GM23338 (cell line): ENCODE measurements at regions not wholly inside any gene's neighbourhood (a gene's known extent, or its start where the extent isn't known, plus 50 kb on each side); places are given as distances from the start of the nearest gene placed in this dataset.

Experiments
- EZH2 ChIP-seq: fragments of 200-600 bp; sonication (generic); IDR thresholded peaks from one replicate; pipeline ENCODE4 v1.8.0; 2017; ENCODE audit warnings: antibody characterized with exemption, mild to moderate bottlenecking, low read depth; ENCODE audit not compliant: unreplicated experiment
- EZH2phosphoT487 ChIP-seq: fragments of 200-600 bp; sonication (generic); IDR thresholded peaks from one replicate; pipeline ENCODE4 v1.8.1; 2018; ENCODE audit warnings: antibody characterized with exemption; ENCODE audit not compliant: unreplicated experiment
- POLR2AphosphoS5 ChIP-seq: IDR thresholded peaks from 2 replicates; pipeline ENCODE4 v1.6.1; 2016; ENCODE audit warnings: antibody characterized with exemption, low read depth
- TF ChIP-seq, protein P1 (sequence below), 2 experiments: fragments of 200-600 bp in 1 of 2; sonication (generic) in 1 of 2; conservative IDR thresholded peaks; 2 replicates each; pipeline versions ENCODE4 v1.5.1 to v1.6.1; 2016 to 2017; ENCODE audit warnings: antibody characterized with exemption in 2 of 2, low read depth in 2 of 2, mild to moderate bottlenecking in 2 of 2, moderate library complexity in 1 of 2

GRCh38 chr10:76700241-76700640 lies 937.4 kb downstream of the KCNMA1 start:
- no peak for TF ChIP-seq EZH2
- TF ChIP-seq, protein P1, sequence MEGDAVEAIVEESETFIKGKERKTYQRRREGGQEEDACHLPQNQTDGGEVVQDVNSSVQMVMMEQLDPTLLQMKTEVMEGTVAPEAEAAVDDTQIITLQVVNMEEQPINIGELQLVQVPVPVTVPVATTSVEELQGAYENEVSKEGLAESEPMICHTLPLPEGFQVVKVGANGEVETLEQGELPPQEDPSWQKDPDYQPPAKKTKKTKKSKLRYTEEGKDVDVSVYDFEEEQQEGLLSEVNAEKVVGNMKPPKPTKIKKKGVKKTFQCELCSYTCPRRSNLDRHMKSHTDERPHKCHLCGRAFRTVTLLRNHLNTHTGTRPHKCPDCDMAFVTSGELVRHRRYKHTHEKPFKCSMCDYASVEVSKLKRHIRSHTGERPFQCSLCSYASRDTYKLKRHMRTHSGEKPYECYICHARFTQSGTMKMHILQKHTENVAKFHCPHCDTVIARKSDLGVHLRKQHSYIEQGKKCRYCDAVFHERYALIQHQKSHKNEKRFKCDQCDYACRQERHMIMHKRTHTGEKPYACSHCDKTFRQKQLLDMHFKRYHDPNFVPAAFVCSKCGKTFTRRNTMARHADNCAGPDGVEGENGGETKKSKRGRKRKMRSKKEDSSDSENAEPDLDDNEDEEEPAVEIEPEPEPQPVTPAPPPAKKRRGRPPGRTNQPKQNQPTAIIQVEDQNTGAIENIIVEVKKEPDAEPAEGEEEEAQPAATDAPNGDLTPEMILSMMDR (conservative IDR thresholded peaks at IDR 0.05; ENCODE audit: low read depth in 2 of 2) = no peak
- TF ChIP-seq POLR2AphosphoS5 = no peak
- no peak for TF ChIP-seq EZH2phosphoT487
